Right kidney (tissue), 1 donor: ENCODE measurements at regions not wholly inside any gene's neighbourhood (a gene's known extent, or its start where the extent isn't known, plus 50 kb on each side); places are given as distances from the start of the nearest gene placed in this dataset.
A peak's percentile ranks its signal among the peaks of the same experiment; 100 is the strongest.

Experiments used
- DNase-seq: peaks from one replicate; pipeline ENCODE4 v3.0.0-alpha.2; 2016

- no peak for DNase-seq
Observed at GRCh38 chr1:234691567-234691966, 81.6 kb upstream of the IRF2BP2 start.

- DNase-seq = no peak
Observed at GRCh38 chr1:234690872-234691271, 80.9 kb upstream of the IRF2BP2 start.

DNA sequence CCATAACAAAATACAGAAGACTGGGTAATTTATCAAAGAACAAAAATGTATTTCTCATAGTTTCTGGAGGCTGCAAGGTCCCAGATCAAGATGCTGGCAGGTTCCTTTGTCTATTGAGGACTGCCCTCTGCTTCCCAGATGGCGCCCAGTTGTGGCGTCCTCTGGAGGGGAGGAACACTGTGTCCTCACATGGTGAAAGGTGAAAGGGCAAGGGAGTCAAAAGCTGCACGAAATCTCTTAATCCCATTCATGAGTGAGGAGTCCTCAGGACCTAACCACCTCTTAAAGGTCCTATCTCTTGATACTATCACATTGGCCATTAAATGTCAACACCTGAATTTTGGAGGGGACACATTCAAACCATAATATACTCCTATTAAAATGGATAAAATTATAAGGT lies 79.3 kb upstream of the IRF2BP2 start:
- no peak for DNase-seq

- DNase-seq = no peak
Observed at GRCh38 chr1:234687011-234687410, 77.0 kb upstream of the IRF2BP2 start.

DNA sequence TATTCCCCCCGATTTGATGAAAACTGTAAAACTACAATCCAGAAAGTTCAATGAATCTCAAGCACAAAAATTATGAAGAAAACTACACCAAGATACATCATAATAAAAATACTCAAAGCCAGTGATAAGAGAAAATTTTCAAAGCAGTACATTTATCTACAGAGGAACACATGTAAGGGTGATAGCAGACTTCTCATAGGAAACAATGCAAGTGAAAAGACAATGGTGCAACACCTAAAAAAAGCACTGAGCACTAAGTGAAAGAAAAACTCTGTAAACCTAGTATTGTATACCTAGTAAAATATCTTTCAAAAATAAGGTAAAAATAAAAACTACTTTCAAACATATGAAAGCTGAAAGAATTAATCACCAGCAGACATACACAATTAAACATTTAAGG lies 76.1 kb upstream of the IRF2BP2 start:
- no peak for DNase-seq

DNA sequence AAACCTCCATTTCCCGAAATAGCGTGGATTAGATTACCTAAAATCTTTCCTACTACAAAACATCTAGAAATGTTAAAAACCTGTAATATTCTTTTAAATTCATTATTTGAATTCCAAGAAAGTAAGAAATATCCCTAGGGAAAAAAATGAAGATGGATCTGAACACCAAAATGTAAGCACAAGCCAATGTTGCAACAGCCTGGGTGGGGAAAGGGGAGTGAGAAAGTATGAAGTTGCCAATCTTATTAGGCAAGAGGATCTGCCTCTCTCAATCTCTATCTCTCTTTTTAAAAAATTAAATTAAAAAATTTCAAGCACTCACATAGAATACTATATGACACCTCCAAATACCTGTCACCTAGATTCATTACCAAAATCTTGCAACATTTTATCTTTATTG lies 74.9 kb upstream of the IRF2BP2 start:
- DNase-seq = no peak

DNA sequence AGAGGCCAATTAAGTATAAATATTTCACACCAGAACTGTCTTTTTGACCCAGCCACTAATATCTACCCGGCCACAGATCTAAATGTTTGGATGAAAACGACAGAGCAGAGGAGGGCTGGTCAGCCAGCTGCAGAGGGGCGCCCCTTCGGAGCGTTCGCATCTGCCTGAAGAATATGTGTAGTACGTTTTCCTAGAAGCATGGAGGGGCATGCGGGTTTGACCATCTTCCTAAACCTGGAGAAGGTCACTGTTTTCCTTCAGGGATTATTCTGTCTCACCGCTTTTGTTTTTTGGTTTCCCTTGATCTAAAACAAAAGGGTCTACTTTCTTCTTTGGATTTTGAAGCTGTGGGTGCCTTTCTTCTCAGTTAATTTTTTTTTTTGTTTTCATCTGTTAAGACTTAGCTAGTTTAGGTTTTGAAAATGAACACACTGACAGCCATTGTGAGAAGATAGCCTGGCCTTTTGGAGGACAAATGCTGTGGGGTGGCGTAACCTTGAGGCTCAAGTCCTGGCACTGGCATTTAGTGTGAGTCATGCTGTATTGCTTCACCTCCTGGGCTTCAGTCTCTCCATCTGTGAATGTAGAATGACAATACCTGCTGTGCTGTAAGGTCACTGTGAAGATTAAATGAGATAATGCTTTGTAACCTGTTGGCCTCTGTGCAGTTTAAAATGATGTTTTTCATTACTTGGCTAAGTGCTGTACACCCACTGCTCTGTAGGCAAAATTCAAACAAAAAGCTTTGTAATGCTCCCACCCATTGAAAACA lies 74.1 kb upstream of the IRF2BP2 start:
- DNase-seq = no peak

DNA sequence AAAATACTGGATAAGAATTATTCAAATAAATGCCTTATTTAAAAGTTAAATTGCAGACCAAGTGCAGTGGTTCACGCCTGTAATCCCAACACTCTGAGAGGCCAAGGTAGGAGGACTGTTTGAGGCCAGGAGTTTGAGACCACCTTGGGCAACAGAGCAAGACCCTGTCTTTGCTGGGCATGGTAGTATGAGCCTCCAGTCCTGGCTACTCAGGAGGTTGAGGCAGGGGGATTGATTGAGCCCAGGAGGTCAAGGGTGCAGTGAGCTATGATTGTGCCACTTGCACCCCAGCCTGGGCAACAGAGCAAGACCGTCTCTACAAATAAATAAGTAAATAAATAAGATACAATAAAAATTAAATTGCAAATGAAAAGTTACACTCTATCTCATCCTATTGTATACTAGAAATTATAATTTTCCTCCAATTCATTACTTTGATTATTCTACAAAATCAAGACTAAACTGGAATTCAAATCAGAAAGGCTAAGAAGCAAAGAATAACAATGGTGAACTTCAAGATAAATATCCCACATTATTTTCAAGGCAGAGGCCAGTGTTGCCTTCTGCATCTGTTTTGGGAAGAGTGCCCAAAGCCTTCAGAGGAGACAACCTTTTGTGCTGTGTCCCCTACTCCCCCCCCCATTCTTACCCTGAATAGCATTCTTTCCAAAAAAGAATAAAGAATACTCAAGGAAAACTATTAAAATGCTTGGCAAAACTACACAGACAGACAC lies 73.3 kb upstream of the IRF2BP2 start:
- no peak for DNase-seq

DNA sequence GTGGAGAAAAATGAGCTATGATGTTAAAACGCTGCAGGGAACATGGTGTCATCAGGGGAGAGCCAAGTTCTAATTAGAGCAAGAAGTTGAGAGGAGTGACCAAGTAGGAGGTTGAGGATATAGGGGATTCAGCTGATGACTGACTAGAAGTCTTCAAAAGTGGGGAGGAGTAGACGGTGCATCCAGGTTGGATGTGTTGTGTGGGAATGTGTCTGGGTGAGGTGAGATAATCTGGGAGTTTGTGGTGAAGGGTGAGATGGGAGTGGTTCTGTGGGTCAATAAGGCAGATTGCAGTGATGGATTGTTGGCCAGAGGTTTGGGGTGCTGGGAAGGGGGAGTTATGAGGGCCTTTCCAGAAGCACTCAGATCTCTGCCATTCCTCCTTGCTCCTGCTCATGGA lies 72.0 kb upstream of the IRF2BP2 start:
- DNase-seq = no peak

GRCh38 chr1:234681065-234681464 lies 71.1 kb upstream of the IRF2BP2 start:
- DNase-seq = no peak

GRCh38 chr1:234680331-234680904 lies 70.4 kb upstream of the IRF2BP2 start:
- DNase-seq = no peak

DNA sequence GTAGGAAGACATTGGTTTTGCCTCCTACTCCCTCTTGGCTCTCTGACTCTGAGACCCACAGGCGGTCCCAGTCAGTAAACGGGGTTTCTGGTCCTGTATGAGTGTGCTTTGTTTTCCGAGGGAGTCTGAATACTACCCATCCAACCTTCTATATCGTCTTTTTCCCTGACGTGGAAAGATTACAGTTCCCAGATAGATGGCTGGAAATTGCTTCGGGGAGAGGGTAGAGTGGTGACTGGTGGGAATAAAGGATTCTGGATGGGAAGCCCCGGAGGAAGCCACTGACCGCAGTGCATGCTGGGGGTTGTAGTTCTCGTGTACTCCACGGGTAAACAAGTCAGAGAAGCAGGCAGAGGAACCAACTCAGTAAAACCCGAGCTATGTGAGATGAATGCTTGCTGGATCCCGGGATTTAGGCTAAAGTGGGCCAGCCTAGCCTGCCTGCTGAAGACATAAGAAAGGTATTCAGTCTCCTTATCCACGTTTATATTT lies 66.2 kb upstream of the IRF2BP2 start:
- peak; percentile 64 for DNase-seq

DNA sequence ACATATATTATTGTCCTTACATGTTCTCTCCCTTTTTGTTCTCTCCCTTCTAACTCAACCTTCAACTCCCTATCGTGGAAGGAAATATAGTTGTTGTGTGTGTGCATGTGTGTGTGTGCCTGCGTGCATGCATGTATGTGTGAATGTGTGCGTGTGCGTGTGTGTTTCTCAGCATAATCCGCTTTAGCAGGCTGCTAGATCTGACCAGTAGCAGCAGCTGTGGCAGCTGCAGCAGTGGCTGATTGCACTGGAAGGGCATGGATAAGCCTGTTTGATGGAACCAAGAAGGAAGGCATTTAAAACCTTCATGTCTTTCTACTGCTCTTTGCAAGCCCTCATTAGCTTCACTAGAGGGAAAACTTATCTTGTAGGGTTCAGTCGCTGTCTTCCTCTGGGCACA lies 65.6 kb upstream of the IRF2BP2 start:
- DNase-seq = no peak

DNA sequence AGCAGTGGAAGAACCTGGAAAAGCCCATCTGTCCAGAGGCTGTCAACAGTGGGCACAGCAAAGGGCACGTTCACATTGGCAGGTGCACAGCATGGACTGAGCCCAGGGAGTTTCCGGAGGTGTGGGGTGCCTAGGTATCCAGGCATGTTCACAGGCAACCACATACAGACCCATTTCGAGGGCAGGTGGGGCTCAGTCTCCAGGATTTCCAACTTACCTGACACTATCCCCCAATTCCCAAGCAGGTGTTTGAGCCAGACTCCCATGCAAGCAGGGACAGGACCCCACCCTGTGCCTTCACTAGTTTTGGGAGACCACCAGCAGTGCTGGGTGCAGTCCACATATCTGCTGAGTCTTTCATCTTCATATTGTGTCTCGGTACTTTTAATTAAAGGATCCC lies 65.0 kb upstream of the IRF2BP2 start:
- no peak for DNase-seq

DNA sequence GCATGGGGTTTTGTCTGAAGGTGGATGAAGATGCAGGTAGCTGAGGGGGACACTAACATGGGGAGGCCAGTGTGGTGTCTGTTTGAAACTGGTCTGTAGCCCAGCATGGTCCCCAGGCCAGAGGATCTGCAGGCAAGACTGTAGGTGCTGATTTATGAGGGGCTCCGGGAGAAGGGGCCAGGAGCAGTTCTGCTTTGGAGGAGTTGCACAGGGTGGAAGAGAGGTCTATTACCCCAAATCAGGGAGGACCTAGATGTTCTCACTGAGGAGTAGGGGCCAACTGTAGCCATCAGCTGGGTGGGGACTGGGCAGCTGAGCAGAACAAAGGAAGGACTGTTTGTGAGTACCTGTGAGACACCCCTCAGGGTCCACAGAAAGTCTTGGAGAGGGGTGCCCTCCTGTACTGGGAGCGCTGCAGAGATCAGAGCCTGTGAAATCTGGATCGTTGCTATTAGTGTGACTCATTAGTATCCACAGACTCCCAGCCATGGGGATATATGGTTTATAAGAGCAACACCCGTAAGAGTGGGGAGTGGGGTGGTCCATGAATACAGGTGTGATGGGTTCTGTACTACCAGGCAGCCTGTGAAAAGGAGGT lies 64.3 kb upstream of the IRF2BP2 start:
- DNase-seq = no peak

GRCh38 chr1:234672349-234673135 lies 62.6 kb upstream of the IRF2BP2 start:
- no peak for DNase-seq

DNA sequence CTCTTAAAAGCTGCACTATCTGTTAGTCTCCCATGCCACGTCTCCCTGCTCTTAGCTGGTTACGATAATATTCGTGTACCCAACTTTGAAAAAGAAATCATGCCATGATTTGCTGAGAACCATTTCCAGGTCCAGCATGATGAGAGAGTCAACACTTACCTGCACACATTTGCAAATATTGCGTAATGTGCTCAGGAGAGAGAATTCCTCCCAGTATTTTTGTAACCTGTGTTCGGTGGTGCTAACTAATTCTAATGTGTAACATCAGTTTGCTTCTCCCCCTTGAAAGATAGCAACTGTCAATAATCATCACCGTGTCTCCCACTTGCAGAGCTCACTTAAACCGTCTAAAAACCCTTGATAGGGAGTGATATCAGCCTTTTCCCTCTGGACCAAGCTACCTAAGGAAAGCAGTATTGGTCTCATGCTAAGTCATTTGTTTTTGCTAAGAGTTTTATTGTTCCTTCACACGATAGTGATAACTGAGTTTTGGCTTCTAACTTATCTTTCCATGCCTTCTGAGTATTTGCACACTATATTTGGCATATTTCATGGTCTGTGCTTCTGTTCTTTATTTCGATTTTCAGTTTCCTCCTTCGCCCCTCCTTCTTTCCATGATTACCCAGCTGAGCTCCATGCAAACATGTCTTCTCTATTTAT lies 61.1 kb upstream of the IRF2BP2 start:
- DNase-seq = no peak

GRCh38 chr1:234669499-234669898 lies 59.5 kb upstream of the IRF2BP2 start:
- no peak for DNase-seq

GRCh38 chr1:234668577-234668955 lies 58.6 kb upstream of the IRF2BP2 start:
- no peak for DNase-seq

GRCh38 chr1:234667600-234668576 lies 57.9 kb upstream of the IRF2BP2 start:
- no peak for DNase-seq

- no peak for DNase-seq
Observed at GRCh38 chr1:234666761-234667160, 56.8 kb upstream of the IRF2BP2 start.
